HepG2 (cell line): ENCODE measurements at regions not wholly inside any gene's neighbourhood (a gene's known extent, or its start where the extent isn't known, plus 50 kb on each side); places are given as distances from the start of the nearest gene placed in this dataset.

Experiments used
- ATAC-seq: fragments of 200-7000 bp; cut with Tn5 transposase; 3 replicates; pipeline ENCODE4 v1.9.1; 2020; ENCODE audit warnings: mild to moderate bottlenecking, moderate library complexity
- BruUV-seq: library from RNA; stranded (reverse); fragments of 400-500 nt; replicated peaks from 2 replicates; lab custom pipeline; 2021; lab: Mats Ljungman, UMichigan
- CTCF ChIA-PET: fragments of 300-600 bp; formaldehyde crosslinking; extraction: SDS; loops from one replicate; lab custom pipeline; 2021; ENCODE audit warnings: low total read pairs, inconsistent platforms, low intra/inter-chr PET ratio; lab: Yijun Ruan, JAX
- POLR2A ChIA-PET: fragments of 350-600 bp; sonication (Branson Sonifier 250); formaldehyde crosslinking; loops from one replicate; lab custom pipeline; 2020; ENCODE audit warnings: antibody characterized with exemption, inconsistent platforms; lab: Yijun Ruan, JAX
- DNase-seq: peaks from one replicate; pipeline ENCODE4 v3.0.0-alpha.2; 2015; ENCODE audit warnings: low spot score
- FAIRE-seq: peaks from 3 replicates; lab custom pipeline; 2011; peaks lifted over from hg19 to GRCh38; lab: Jason Lieb, UNC
- H2AFZ ChIP-seq: one replicate; pipeline ENCODE4 v1.6.1; 2011; ENCODE audit warnings: low read length, inconsistent platforms
- H3K27ac ChIP-seq: fragments of 300-600 bp; 3 replicates; pipeline ENCODE4 v1.8.0; 2011; ENCODE audit warnings: mixed run types, mild to moderate bottlenecking, mixed read lengths, low read length, inconsistent platforms; ENCODE audit not compliant: insufficient read depth; ENCODE audit errors: extremely low read length
- H3K27me3 ChIP-seq, 2 experiments: fragments of 200-600 bp in 1 of 2; 2 replicates in 1 of 2; 3 replicates in 1 of 2; pipeline versions ENCODE4 v1.6.0 to v1.8.0; 2011; ENCODE audit warnings: low read length in 2 of 2, mild to moderate bottlenecking in 2 of 2, moderate library complexity in 2 of 2, inconsistent platforms in 1 of 2; ENCODE audit not compliant: insufficient read depth in 2 of 2, control insufficient read depth in 1 of 2
- H3K36me3 ChIP-seq, 2 experiments: fragments of 200-600 bp in 1 of 2; replicated peaks in 1 of 2; 2 replicates in 1 of 2; 3 replicates in 1 of 2; pipeline versions ENCODE4 v1.5.1 to v1.8.0; 2011; ENCODE audit warnings: low read length in 2 of 2, inconsistent platforms in 1 of 2; ENCODE audit not compliant: insufficient read depth in 2 of 2, control insufficient read depth in 1 of 2
- H3K4me1 ChIP-seq: 2 replicates; pipeline ENCODE4 v1.5.1; 2012; ENCODE audit warnings: low read length, inconsistent platforms; ENCODE audit not compliant: insufficient read depth
- H3K4me2 ChIP-seq: 2 replicates; pipeline ENCODE4 v1.6.0; 2011; ENCODE audit warnings: low read depth, low read length, inconsistent platforms
- H3K4me3 ChIP-seq, 3 experiments: fragments of 200-600 bp in 1 of 3; sonication (generic), shearing (Covaris generic) in 1 of 3; replicated peaks in 1 of 3; 2 replicates each; pipeline ENCODE4 v1.5.1; 2011 to 2016; ENCODE audit warnings: low read length in 3 of 3, inconsistent platforms in 2 of 3, low read depth in 2 of 3, mild to moderate bottlenecking in 2 of 3, control low read depth in 1 of 3, mixed read lengths in 1 of 3; ENCODE audit not compliant: insufficient read depth in 1 of 3
- H3K79me2 ChIP-seq: one replicate; pipeline ENCODE4 v1.6.1; 2011; ENCODE audit warnings: low read length, inconsistent platforms; ENCODE audit not compliant: insufficient read depth
- H3K9ac ChIP-seq: 2 replicates; pipeline ENCODE4 v1.6.0; 2011; ENCODE audit warnings: mild to moderate bottlenecking, low read depth, low read length, inconsistent platforms; ENCODE audit not compliant: insufficient read depth
- H3K9me3 ChIP-seq: 2 replicates; pipeline ENCODE4 v1.5.1; 2012; ENCODE audit warnings: mild to moderate bottlenecking, low read length
- H4K20me1 ChIP-seq: 2 replicates; pipeline ENCODE4 v1.6.0; 2011; ENCODE audit warnings: inconsistent platforms, mild to moderate bottlenecking, low read length, moderate library complexity; ENCODE audit not compliant: insufficient read depth
- FUBP1 ChIP-seq: sonication (generic); formaldehyde crosslinking; IDR thresholded peaks from 2 replicates; pipeline ENCODE4 v1.5.1; 2020; ENCODE audit warnings: missing genetic modification reagents, mild to moderate bottlenecking, borderline replicate concordance
- HNRNPL ChIP-seq: fragments of 200-400 bp; formaldehyde crosslinking; IDR thresholded peaks from 2 replicates; pipeline ENCODE4 v1.6.1; 2017; ENCODE audit warnings: mild to moderate bottlenecking, low read depth, low read length
- IRF2 ChIP-seq: IDR thresholded peaks from 2 replicates; pipeline ENCODE4 v1.6.1; 2018; ENCODE audit warnings: missing genetic modification reagents, missing compliant biosample characterization
- NR2F2 ChIP-seq: IDR thresholded peaks from 2 replicates; pipeline ENCODE4 v1.6.1; 2012; ENCODE audit warnings: low read depth, inconsistent platforms, borderline replicate concordance
- PITX1 ChIP-seq: sonication (generic); formaldehyde crosslinking; IDR thresholded peaks from 2 replicates; pipeline ENCODE4 v1.5.1; 2020; ENCODE audit warnings: mild to moderate bottlenecking, missing genetic modification reagents
- SALL2 ChIP-seq: sonication (generic); formaldehyde crosslinking; IDR thresholded peaks from 2 replicates; pipeline ENCODE4 v1.8.1; 2023; ENCODE audit warnings: mild to moderate bottlenecking, missing genetic modification reagents, inconsistent platforms
- SIN3B ChIP-seq: fragments of 150-350 bp; IDR thresholded peaks from 2 replicates; pipeline ENCODE4 v1.6.1; 2014; ENCODE audit warnings: low read length
- ZBTB1 ChIP-seq: sonication (generic); formaldehyde crosslinking; IDR thresholded peaks from 2 replicates; pipeline ENCODE4 v1.4.0; 2020; ENCODE audit warnings: missing genetic modification reagents, borderline replicate concordance
- ZBTB38 ChIP-seq: sonication (generic); formaldehyde crosslinking; IDR thresholded peaks from 2 replicates; pipeline ENCODE4 v1.5.1; 2020; ENCODE audit warnings: mild to moderate bottlenecking, missing genetic modification reagents
- ZNF317 ChIP-seq: sonication (generic); formaldehyde crosslinking; IDR thresholded peaks from 2 replicates; pipeline ENCODE4 v1.5.0; 2020; ENCODE audit warnings: mild to moderate bottlenecking, missing genetic modification reagents
- ZNF777 ChIP-seq: sonication (generic); formaldehyde crosslinking; IDR thresholded peaks from 2 replicates; pipeline ENCODE4 v1.4.0; 2020; ENCODE audit warnings: missing genetic modification reagents
- ZNF883 ChIP-seq: sonication (generic); formaldehyde crosslinking; IDR thresholded peaks from 2 replicates; pipeline ENCODE4 v1.5.1; 2020; ENCODE audit warnings: mild to moderate bottlenecking, missing genetic modification reagents; ENCODE audit errors: not compliant biosample characterization
- WGBS: methylation state at CpG from one replicate; pipeline ENCODE4 v1.1.6; 2017; ENCODE audit warnings: low lambda C conversion rate; 5-methylcytosine and 5-hydroxymethylcytosine counted together
- in situ Hi-C: cut with HindIII; loops from 2 replicates; pipeline ENCODE4 v1.10.0; 2017; ENCODE audit warnings: low pct_unique_long_range_greater_than_20kb; ENCODE audit not compliant: extremely low pct_ligation_motif_present
- intact Hi-C: fragments of 100-400 bp; cut with micrococcal nuclease; formaldehyde crosslinking; loops from one replicate; pipeline ENCODE4 v1.10.0; 2022; ENCODE audit not compliant: unreplicated experiment

GRCh38 chr5:52685971-52686370 lies 101.7 kb upstream of the ITGA1 start:
- Histone ChIP-seq H3K9me3 (no peaks in the 10 kb centered on the region), H3K27me3 (0 out of 5 replicates have a peak, but pooled peaks cover 0 to 5% of the 10 kb centered on the region in 2 experiments), H3K36me3 (no peaks in the 10 kb centered on the region), H3K4me3 (no peak overlapping the region), H3K9ac (no peak overlapping the region), H3K4me1 (no peaks in the 10 kb centered on the region), H3K4me2 (no peak overlapping the region), H2AFZ (no peak overlapping the region), H4K20me1 (no peaks in the 10 kb centered on the region), H3K27ac (no peak overlapping the region), H3K79me2 (no peaks in the 10 kb centered on the region)
- no TSS peak for BruUV-seq
- intact Hi-C loops (no loop called here), in situ Hi-C loops (no loop called here)
- ATAC-seq = no peak
- no peak for FAIRE-seq
- ChIA-PET POLR2A (no interaction called here), CTCF (no interaction called here)
- no peak for DNase-seq
- no peak for TF ChIP-seq FUBP1 (CRISPR knock-in tag)
- TF ChIP-seq HNRNPL = no peak
- no peak for TF ChIP-seq ZNF317 (CRISPR knock-in tag)
- TF ChIP-seq ZBTB1 (CRISPR knock-in tag) = no peak
- no peak for TF ChIP-seq SALL2 (CRISPR knock-in tag)
- no peak for TF ChIP-seq ZNF883 (CRISPR knock-in tag)
- TF ChIP-seq NR2F2 = no peak
- no peak for TF ChIP-seq ZNF777
- no peak for TF ChIP-seq SIN3B
- TF ChIP-seq ZBTB38 = no peak
- no peak for TF ChIP-seq PITX1 (CRISPR knock-in tag)
- TF ChIP-seq IRF2 (CRISPR knock-in tag) = no peak
- 14% methylated on average over 4 of the region's 4 CpGs for WGBS
